Neuronal stem cell (in vitro differentiated cells): ENCODE measurements at regions not wholly inside any gene's neighbourhood (a gene's known extent, or its start where the extent isn't known, plus 50 kb on each side); places are given as distances from the start of the nearest gene placed in this dataset.

Experiments
- DNase-seq: peaks from one replicate; pipeline ENCODE4 v3.0.0-alpha.2; 2013; ENCODE audit warnings: low spot score
- H2AFZ ChIP-seq: one replicate; pipeline ENCODE4 v1.6.1; 2013; ENCODE audit warnings: mild to moderate bottlenecking, low read length, inconsistent platforms
- H2AK5ac ChIP-seq: 2 replicates; pipeline ENCODE4 v1.6.1; 2013; ENCODE audit warnings: low read depth, mild to moderate bottlenecking, inconsistent platforms, low read length, moderate library complexity, mixed read lengths
- H2BK120ac ChIP-seq: 2 replicates; pipeline ENCODE4 v1.6.1; 2013; ENCODE audit warnings: low read depth, mild to moderate bottlenecking, inconsistent platforms, low read length, moderate library complexity, mixed read lengths
- H2BK12ac ChIP-seq: one replicate; pipeline ENCODE4 v1.6.1; 2013; ENCODE audit warnings: low read length, inconsistent platforms
- H2BK15ac ChIP-seq: 2 replicates; pipeline ENCODE4 v1.6.1; 2013; ENCODE audit warnings: mild to moderate bottlenecking, low read length, inconsistent platforms, mixed read lengths
- H2BK5ac ChIP-seq: one replicate; pipeline ENCODE4 v1.6.1; 2013; ENCODE audit warnings: inconsistent platforms, mild to moderate bottlenecking, low read length, moderate library complexity
- H3K14ac ChIP-seq: one replicate; pipeline ENCODE4 v1.6.1; 2013; ENCODE audit warnings: low read length, inconsistent platforms
- H3K18ac ChIP-seq: 2 replicates; pipeline ENCODE4 v1.6.1; 2013; ENCODE audit warnings: low read length, inconsistent platforms
- H3K23ac ChIP-seq: 2 replicates; pipeline ENCODE4 v1.6.1; 2013; ENCODE audit warnings: low read depth, mild to moderate bottlenecking, mixed read lengths, low read length, inconsistent platforms; ENCODE audit not compliant: poor library complexity
- H3K27ac ChIP-seq: replicated peaks from 3 replicates; pipeline ENCODE4 v1.5.1; 2013; ENCODE audit warnings: low read length, inconsistent platforms
- H3K27me3 ChIP-seq, 3 experiments: 2 replicates each; pipeline ENCODE4 v1.6.1; 2013; ENCODE audit warnings: low read length in 3 of 3, mild to moderate bottlenecking in 2 of 3, inconsistent platforms in 1 of 3, low read depth in 1 of 3, mixed read lengths in 1 of 3, moderate library complexity in 1 of 3; ENCODE audit not compliant: control insufficient read depth in 3 of 3, insufficient read depth in 3 of 3
- H3K36me3 ChIP-seq, 2 donors: replicated peaks in 1 of 2; 2 replicates each; pipeline ENCODE4 v1.6.1; 2013; ENCODE audit warnings: low read length in 2 of 2; ENCODE audit not compliant: control insufficient read depth in 2 of 2, insufficient read depth in 2 of 2
- H3K4ac ChIP-seq: 2 replicates; pipeline ENCODE4 v1.6.1; 2013; ENCODE audit warnings: inconsistent platforms, mild to moderate bottlenecking, low read length, moderate library complexity
- H3K4me1 ChIP-seq, 2 donors: 1 replicate in 1 of 2; 2 replicates in 1 of 2; pipeline ENCODE4 v1.6.1; 2013; ENCODE audit warnings: low read length in 2 of 2, low read depth in 1 of 2; ENCODE audit not compliant: control insufficient read depth in 2 of 2, insufficient read depth in 1 of 2
- H3K4me2 ChIP-seq: one replicate; pipeline ENCODE4 v1.6.1; 2013; ENCODE audit warnings: mild to moderate bottlenecking, low read length, inconsistent platforms; ENCODE audit not compliant: insufficient read depth, poor library complexity, severe bottlenecking
- H3K4me3 ChIP-seq, 2 donors: 2 replicates each; pipeline ENCODE4 v1.5.1; 2013; ENCODE audit warnings: low read length in 2 of 2, mild to moderate bottlenecking in 2 of 2, inconsistent platforms in 1 of 2, moderate library complexity in 1 of 2
- H3K79me1 ChIP-seq: one replicate; pipeline ENCODE4 v1.6.1; 2013; ENCODE audit warnings: low read depth, mild to moderate bottlenecking, inconsistent platforms, low read length, moderate library complexity
- H3K9ac ChIP-seq: one replicate; pipeline ENCODE4 v1.6.1; 2013; ENCODE audit warnings: mild to moderate bottlenecking, low read depth, low read length, inconsistent platforms; ENCODE audit not compliant: poor library complexity
- H3K9me3 ChIP-seq, 2 donors: replicated peaks in 1 of 2; 2 replicates each; pipeline versions ENCODE3 to v1.6.1; 2013; ENCODE audit warnings: low read length in 2 of 2, mild to moderate bottlenecking in 2 of 2, inconsistent platforms in 1 of 2, low read depth in 1 of 2, mixed read lengths in 1 of 2, moderate library complexity in 1 of 2; ENCODE audit not compliant: control insufficient read depth in 2 of 2, insufficient read depth in 1 of 2
- H4K8ac ChIP-seq: one replicate; pipeline ENCODE4 v1.6.1; 2013; ENCODE audit warnings: low read depth, mild to moderate bottlenecking, inconsistent platforms, low read length, moderate library complexity
- H4K91ac ChIP-seq: one replicate; pipeline ENCODE4 v1.6.1; 2013; ENCODE audit warnings: low read length, low read depth, mild to moderate bottlenecking, inconsistent platforms; ENCODE audit not compliant: poor library complexity
- WGBS, 2 donors: extraction: QIAGEN DNeasy Blood & Tissue Kit; methylation state at CpG; one replicate each; pipeline ENCODE4 v1.1.7; 2013; ENCODE audit warnings: missing lambda C conversion rate in 2 of 2, mixed read lengths in 1 of 2; ENCODE audit not compliant: insufficient read length in 2 of 2, insufficient replicate concordance in 1 of 2; ENCODE audit errors: extremely low coverage in 2 of 2; 5-methylcytosine and 5-hydroxymethylcytosine counted together

DNA sequence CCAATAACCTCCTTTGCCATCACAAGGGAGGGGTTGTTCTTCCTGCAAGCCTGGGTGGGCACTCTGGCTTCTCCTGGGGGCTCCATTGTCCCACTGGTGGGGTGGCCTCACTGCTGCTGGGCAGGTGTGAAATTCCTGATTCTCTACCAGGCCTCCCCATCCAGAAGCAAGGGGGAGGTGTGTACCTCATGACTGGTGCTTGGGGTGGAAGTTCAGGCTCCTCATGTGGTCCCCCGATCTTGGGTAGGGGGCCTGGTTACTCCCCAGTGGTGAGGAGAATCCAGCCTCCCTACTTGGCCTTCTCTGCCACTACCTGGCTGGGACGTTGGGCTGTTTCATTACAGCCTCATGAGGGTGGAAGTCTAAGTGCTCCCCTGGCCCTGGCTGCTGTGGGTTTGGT, 433.9 kb downstream of the IRX2 start:
- Histone ChIP-seq H3K4me2 (no peak overlapping the region), H4K8ac (no peak overlapping the region), H2BK5ac (no peak overlapping the region), H3K36me3 (no peaks in the 10 kb centered on the region), H3K79me1 (no peaks in the 10 kb centered on the region), H2BK120ac (no peak overlapping the region), H4K91ac (no peak overlapping the region), H2BK15ac (no peak overlapping the region), H3K9me3 (peaks cover 0 to 11% of the 10 kb centered on the region in 2 donors), H3K27ac (no peak overlapping the region), H3K27me3 (no peaks in the 10 kb centered on the region), H3K18ac (peak overlapping the region; percentile 23), H3K4me3 (no peak overlapping the region), H2AFZ (no peak overlapping the region), H3K4ac (no peak overlapping the region), H3K4me1 (no peaks in the 10 kb centered on the region), H2AK5ac (no peak overlapping the region), H3K23ac (no peak overlapping the region), H3K9ac (no peak overlapping the region), H2BK12ac (no peak overlapping the region), H3K14ac (no peak overlapping the region)
- WGBS, 2 donors, result no CpG with 5 or more reads among the region's 2 CpGs
- no peak for DNase-seq

DNA sequence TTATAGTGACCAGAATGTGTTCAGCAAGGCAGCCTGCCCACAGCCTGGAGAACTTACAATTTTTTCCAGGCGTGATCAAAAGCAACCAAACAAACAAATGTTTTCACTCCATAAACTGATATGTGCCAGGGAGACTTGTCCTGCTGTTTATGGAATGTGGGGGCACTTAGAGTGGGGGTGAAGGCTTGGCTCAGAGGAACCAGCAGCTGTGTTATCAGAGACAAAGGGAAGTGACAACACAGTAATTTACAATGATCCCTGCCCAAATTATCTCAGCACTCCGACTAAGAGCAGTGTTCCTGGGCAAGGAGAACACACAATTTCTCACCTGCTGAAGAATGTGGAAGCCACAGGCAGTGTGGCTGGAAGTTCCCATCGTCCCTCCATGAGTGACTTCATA, 429.1 kb upstream of the IRX4 start:
- Histone ChIP-seq H3K36me3 (no peaks in the 10 kb centered on the region), H2AK5ac (no peak overlapping the region), H3K9ac (no peak overlapping the region), H3K4me3 (no peak overlapping the region), H3K14ac (no peak overlapping the region), H2BK12ac (no peak overlapping the region), H3K18ac (peak overlapping the region; percentile 25), H3K4ac (no peak overlapping the region), H2AFZ (peak overlapping the region; percentile 8), H3K27me3 (no peaks in the 10 kb centered on the region), H4K8ac (no peak overlapping the region), H2BK120ac (no peak overlapping the region), H3K23ac (no peak overlapping the region), H2BK15ac (no peak overlapping the region), H2BK5ac (no peak overlapping the region), H3K4me2 (no peak overlapping the region), H3K27ac (no peak overlapping the region), H3K9me3 (peaks cover 0 to 8% of the 10 kb centered on the region in 2 donors), H4K91ac (no peak overlapping the region), H3K79me1 (no peaks in the 10 kb centered on the region), H3K4me1 (peaks cover 4 to 6% of the 10 kb centered on the region in 2 donors)
- DNase-seq, result no peak
- no CpG with 5 or more reads among the region's 3 CpGs for WGBS, 2 donors

DNA sequence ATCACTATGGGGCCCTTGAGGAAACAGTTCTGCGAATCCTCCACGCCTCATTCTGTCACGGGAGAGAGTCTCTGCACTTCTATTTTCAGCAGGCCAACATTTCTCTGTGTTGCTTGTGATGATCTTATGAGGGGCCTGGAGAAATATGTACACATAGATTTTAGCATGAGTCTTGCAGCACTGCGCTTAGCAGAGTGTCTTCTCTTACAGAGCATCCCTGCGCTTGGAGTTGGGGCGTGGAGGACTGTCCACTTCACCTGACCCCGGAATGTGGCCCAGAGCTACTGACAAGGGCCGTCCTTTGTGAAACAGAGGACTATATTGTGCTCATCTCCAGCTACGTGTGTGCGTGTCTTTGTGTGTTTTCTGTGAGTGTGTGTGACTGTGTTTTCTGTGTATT, 428.2 kb upstream of the IRX4 start:
- Histone ChIP-seq H4K8ac (no peak overlapping the region), H3K18ac (no peak overlapping the region), H3K27ac (no peak overlapping the region), H2AFZ (no peak overlapping the region), H2BK5ac (no peak overlapping the region), H2BK120ac (no peak overlapping the region), H3K4me1 (peaks cover 4 to 6% of the 10 kb centered on the region in 2 donors), H2AK5ac (no peak overlapping the region), H3K4me2 (no peak overlapping the region), H3K36me3 (no peaks in the 10 kb centered on the region), H3K9ac (no peak overlapping the region), H2BK12ac (no peak overlapping the region), H3K4ac (no peak overlapping the region), H3K4me3 (no peak overlapping the region), H3K23ac (no peak overlapping the region), H3K9me3 (peaks cover 0 to 8% of the 10 kb centered on the region in 2 donors), H3K27me3 (no peaks in the 10 kb centered on the region), H3K14ac (no peak overlapping the region), H2BK15ac (no peak overlapping the region), H3K79me1 (no peaks in the 10 kb centered on the region), H4K91ac (no peak overlapping the region)
- WGBS, 2 donors, result no CpG with 5 or more reads among the region's 10 CpGs
- no peak for DNase-seq

DNA sequence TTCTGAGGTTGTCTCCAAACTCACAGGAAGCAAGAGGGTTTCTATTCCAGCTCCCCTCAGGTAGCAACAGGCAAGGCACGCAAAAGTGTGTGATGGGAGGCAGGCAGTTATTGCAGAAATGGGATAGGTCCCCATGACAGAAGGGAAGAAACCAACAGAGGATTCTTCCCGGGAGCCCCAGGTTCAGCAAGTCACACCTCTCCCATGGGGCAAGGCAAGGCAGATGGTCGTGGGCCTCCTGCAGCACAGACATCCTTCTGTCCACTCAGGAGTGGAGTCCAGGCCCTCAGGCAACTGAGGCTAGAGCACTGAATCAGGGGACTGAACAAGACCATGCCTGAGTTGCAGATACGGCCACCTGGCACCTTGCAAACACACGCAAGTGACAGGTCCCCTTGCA, 424.9 kb upstream of the IRX4 start:
- H4K8ac ChIP-seq, result no peak overlapping the region
- no peak overlapping the region for H3K4me2 ChIP-seq
- no peak overlapping the region for H2AK5ac ChIP-seq
- no peak overlapping the region for H3K9ac ChIP-seq
- no peak overlapping the region for H2BK120ac ChIP-seq
- H3K27me3 ChIP-seq, result no peaks in the 10 kb centered on the region
- H3K18ac ChIP-seq, result no peak overlapping the region
- H3K79me1 ChIP-seq, result no peaks in the 10 kb centered on the region
- H3K27ac ChIP-seq, result no peak overlapping the region
- no peak overlapping the region for H4K91ac ChIP-seq
- no peak overlapping the region for H2AFZ ChIP-seq
- no peak overlapping the region for H3K4me3 ChIP-seq
- peaks cover 14 to 22% of the 10 kb centered on the region in 2 donors for H3K4me1 ChIP-seq
- no peaks in the 10 kb centered on the region for H3K36me3 ChIP-seq
- H3K23ac ChIP-seq, result no peak overlapping the region
- no peak overlapping the region for H3K4ac ChIP-seq
- WGBS, 2 donors, result no CpG with 5 or more reads among the region's 5 CpGs
- no peak overlapping the region for H2BK12ac ChIP-seq
- no peak for DNase-seq
- no peak overlapping the region for H2BK15ac ChIP-seq
- H3K14ac ChIP-seq, result peak overlapping the region; percentile 60
- no peak overlapping the region for H2BK5ac ChIP-seq
- peaks cover 0 to 3% of the 10 kb centered on the region in 2 donors for H3K9me3 ChIP-seq
